ENCODE measurements at regions not wholly inside any gene's neighbourhood (a gene's known extent, or its start where the extent isn't known, plus 50 kb on each side); places are given as distances from the start of the nearest gene placed in this dataset.

GRCh38 chr7:33852838-33853237 is 52.5 kb upstream of the BMPER start:
- DNase-seq (ENCODE audit: low spot score): no peak

GRCh38 chr7:33853361-33854062 is 51.8 kb upstream of the BMPER start:
- no peak for DNase-seq (ENCODE audit: low spot score)

GRCh38 chr7:33854178-33854577 is 51.2 kb upstream of the BMPER start:
- no peak for DNase-seq (ENCODE audit: low spot score)

GRCh38 chr7:33854801-33855350 is 50.5 kb upstream of the BMPER start:
- DNase-seq (ENCODE audit: low spot score): no peak
